Hematopoietic multipotent progenitor cell treated with erythropoietin and hydrocortisone succinate and interleukin-3 and kit ligand, for 4 days (in vitro differentiated cells): ENCODE measurements at regions not wholly inside any gene's neighbourhood (a gene's known extent, or its start where the extent isn't known, plus 50 kb on each side); places are given as distances from the start of the nearest gene placed in this dataset.

Source experiments
- DNase-seq: peaks from one replicate; pipeline ENCODE4 v3.0.0-alpha.2; 2015

DNA sequence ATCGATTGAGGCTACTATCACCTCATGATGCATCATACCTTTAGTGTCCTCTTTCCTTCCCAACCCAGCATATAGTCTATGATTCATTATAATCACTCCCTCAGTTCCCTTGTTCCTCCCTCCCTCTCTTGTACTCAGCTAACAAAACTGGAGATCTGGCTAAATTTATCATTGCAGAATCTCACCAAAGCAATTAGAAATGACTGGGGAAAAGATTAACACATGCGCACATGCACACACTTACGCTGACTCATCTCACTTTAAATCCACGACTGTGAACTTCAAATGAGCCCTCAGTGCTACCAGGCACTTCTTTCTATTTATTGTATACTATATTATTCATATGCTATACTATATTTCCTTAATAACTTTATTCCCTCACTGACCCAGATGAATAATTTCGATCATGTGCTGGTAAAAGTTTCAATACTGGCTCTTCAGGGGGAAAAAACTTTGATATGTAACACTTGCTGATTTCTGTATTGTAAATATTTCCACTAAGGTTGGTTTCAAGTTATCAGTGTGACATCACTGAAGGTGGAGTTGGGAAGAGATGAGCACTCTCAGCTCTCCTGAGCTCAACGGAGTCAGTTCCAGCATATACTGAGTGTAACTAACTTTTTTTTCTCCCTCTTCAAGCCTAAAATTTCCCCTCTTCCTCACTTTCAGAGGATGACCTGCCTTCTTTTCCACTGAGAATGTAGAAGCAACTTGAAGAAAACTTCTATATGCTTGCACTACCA, 613.7 kb upstream of the B3GALT2 start:
- DNase-seq = peak; percentile 2

DNA sequence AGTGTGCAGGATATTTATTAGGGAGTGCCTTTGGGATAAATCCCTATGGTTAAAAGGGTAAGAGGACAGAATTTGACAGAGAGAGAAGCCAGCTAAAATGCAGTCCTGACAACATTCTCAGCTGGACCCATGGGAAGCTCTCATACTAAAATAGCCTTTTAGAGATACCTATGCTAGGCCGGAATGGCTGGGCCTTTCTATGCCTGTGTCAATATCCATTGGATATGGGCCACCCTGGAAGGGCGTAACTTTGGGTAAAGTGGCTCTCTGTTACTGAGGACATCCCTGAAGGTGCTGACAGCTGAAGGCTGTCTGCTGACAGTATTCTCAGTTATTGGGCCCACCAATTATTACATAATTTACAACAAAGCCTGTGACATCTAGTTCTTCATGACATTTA, 613.0 kb upstream of the B3GALT2 start:
- DNase-seq = no peak

DNA sequence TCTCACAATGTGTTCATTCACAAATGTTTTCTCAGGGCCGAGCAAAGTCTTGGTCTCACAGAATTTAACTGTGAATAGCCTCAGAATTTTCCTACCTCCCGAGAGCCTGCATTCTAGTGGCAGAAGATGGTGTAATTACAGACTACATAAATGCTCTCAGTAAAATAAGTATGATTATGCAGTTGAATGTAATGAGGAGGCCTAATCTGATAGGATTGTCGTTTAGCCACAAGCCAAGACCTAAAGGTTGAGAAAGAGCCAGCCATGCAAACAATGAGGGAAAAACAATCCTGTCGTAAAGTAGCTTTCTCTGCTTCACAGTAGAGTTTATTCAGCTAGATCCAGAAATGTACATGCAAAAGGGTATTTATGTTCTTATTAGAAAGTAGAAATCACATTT, 607.8 kb upstream of the B3GALT2 start:
- DNase-seq = peak; percentile 20

DNA sequence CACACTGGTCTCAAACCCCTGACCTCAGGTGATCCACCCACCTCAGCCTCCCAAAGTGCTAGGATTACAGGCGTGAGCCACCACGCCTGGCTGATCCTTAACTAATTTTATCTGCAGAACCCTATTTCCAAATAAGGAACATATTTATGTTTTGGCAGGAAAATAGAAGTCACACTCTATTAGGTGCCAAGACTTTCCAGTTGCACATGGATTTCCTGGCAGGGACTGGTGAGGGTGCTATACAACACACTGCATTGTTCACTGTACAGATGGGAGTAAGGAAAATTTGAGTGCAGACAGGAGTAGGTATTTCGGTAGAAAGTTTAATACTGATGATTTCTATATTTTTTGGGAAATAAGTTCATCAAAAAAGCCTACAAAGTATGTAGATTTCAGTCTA, 605.3 kb upstream of the B3GALT2 start:
- no peak for DNase-seq

DNA sequence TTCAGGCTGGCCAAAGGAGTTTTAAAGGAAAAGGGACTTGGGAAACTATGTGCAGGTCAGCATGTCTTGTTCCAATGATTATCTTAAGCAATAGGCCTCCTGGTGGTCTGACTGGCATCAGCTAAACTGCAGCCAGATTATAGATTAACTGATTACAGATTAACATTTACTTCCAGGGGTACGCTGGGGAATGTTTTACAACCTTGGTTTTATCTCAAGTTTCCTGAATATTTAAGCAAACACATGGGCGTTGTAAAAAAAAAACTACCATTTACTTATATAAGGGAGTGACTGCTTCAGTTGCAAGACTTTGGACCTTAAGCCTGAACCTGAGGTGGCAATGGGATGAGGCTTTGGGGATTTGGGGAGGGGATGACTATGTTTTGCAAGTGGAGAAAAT, 600.6 kb upstream of the B3GALT2 start:
- no peak for DNase-seq

DNA sequence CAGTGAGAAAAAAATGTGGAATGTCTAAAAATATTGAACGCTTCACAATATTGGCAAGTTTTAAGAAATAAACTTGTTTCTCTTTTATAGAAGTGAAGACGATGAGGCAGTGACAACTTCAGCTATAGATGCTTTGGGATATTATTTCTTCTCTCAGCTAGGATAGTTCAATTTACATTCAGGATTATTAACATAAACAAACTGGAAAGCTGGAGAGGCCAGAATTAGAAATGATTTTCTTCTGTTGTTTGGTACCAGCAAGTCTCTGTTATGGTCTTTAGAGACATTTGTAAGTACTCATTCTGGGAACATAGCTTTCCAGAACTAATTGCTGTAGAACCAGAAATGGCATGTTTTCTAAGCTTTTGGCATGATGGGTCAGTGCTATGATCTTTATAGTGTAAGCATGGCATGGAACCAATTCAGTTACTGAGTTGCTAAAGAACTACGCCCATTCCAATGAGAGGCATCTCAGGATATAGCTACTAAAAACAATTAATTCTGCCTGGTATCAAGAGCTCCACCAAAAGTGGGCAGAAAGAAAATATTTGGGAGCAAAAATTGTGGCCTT, 599.5 kb upstream of the B3GALT2 start:
- DNase-seq = no peak

- DNase-seq = no peak
These were observed 588.3 kb upstream of the B3GALT2 start for GRCh38 chr1:193774536-193775323.

DNA sequence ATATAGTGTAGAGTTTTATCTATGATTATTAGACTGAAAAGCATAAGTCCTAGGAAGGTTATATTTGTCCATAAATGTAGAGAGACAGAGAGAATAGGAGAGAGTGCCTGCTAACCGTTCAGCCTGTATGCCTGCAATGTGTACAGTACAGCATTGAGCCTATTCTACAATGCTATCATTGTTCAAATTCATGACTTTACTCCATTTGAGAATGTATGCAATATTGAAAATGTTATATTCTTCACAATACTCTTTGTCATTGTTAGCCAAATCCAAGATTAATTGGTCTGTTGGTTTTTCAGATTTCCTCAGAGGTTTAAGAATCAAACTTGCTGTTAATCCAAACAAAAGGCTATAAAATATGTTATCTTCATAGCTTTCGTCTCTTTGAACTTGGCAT, 585.2 kb upstream of the B3GALT2 start:
- DNase-seq = no peak

GRCh38 chr1:193769651-193770050, 583.2 kb upstream of the B3GALT2 start:
- DNase-seq = no peak

- DNase-seq = no peak
These were observed 581.5 kb upstream of the B3GALT2 start for GRCh38 chr1:193767886-193768285.

- no peak for DNase-seq
These were observed 579.9 kb upstream of the B3GALT2 start for GRCh38 chr1:193766329-193766728.

- no peak for DNase-seq
These were observed 576.9 kb upstream of the B3GALT2 start for GRCh38 chr1:193763266-193763665.

GRCh38 chr1:193762236-193762635, 575.8 kb upstream of the B3GALT2 start:
- DNase-seq = no peak

DNA sequence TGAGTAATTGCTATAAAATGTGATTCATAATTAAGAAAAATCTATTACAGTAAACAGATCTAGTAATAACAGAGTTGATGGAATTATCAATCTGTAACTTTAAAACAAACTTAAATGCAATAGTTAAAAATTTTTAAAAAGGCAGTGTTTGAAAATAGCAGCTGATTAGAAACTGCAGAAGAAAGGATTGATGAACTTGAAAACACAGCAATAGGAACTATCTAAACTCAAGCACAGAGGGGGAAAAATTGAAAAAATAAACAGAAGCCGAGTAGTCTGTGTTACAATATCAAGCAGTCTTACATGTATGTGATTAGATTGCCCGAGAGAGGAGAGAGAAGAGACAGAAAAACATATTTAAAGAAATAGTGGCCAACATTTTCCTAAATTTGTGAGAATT, 569.0 kb upstream of the B3GALT2 start:
- no peak for DNase-seq

DNA sequence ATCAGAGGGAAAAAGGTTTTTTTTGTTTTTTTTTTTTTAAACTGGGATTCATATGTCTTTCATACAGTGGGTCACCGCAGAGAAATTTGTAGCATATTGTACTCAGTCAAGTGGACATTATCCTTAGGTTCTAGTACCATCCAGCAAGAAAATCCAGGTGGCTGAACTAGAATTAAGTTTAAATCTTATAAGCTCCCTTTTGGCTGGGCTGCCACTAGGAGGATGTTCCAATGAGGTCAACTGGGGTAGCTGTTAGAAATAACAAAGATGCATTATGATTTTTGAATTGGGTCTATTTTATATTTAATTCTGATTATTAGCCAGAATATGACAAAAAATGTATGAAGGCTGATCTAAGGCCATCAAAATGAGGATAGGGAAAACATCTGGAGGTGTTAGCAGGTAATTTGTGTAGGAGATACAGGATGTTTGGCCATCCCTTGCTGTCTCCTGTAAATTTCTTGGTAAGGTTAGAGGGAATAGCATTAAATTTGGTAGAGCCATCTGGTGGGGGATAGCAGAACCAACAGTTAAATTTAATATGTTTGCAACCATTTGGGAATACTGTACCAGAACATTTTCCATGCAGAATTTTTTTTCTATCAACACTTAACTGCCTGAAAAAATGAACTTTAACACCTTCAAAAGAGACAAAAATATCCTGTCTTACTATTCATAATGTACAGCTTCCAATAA, 568.5 kb upstream of the B3GALT2 start:
- peak; percentile 14 for DNase-seq

- DNase-seq = no peak
These were observed 567.7 kb upstream of the B3GALT2 start for GRCh38 chr1:193754151-193754550.

DNA sequence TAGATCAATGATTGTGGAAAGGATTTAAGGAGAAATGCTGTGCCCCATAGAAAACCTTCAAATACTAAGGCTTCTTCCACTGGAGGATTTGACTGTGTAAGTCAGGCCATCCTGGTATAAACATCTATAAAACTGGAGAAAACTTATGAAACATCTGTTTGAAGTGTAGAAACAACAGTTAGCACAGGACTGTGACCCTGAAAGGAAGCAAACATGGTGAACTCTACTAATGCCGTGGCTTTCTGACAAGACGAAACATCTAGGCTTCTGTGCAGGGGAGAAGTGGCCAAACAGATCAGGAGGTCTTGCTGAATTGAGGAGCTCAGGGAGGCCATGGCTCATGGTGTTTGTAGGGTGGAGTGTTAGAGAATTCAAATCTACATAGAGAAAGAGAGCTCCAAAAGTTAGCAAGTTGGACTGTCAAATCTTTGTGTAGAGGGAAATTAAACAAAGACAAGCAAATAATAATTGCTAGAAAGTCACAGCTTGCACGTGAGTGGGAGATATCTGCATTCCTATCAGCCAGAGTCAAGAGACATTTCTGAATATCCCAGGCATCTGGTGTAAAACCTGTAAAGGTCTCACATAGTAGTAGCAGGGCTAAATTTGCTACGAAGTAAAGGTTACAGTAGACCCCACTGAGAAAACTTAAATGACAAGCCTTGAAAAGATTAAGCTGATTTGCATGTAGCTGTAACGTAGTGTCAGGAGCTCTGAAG, 566.8 kb upstream of the B3GALT2 start:
- no peak for DNase-seq

GRCh38 chr1:193749868-193750267, 563.5 kb upstream of the B3GALT2 start:
- no peak for DNase-seq

- no peak for DNase-seq
These were observed 561.2 kb upstream of the B3GALT2 start for GRCh38 chr1:193747579-193747978.

DNA sequence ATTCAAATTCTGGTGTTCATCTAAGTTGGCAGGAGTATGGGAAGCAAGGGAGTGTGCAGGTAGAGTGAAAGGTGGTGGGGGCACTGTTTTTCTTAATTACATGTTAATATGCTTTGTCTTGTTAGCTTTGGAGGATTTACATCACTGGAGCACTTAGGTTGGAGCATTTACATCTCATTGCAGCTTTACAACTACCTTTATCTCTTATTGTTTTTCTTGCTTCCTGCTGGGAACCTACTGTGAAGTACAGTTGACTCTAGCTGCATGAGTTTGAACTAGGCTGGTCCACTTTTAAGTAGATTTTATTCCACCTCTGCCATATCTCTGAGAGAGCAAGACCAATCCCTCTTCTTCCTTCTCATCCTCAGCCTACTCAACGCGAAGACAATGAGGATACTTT, 554.8 kb upstream of the B3GALT2 start:
- DNase-seq = no peak

GRCh38 chr1:193740762-193741161, 554.3 kb upstream of the B3GALT2 start:
- no peak for DNase-seq

DNA sequence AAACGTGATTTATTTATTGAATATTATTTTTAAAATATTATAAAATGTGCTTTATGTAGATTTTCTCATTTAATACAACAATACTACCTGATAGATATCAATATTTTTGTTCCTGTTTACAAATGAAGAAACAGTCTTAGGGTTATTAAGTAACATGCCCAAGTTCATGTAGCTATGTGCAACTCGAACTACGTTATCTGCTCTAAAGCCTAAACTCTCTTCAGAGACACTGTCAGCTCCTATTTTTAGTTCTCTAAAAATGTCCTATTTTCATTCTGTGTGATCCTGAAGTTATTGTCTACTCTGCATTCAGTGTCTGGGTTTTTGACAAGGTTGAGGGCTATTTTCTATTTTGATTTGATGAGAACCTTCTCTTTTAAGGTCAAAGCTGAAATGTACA, 550.1 kb upstream of the B3GALT2 start:
- DNase-seq = no peak

GRCh38 chr1:193733674-193734073, 547.3 kb upstream of the B3GALT2 start:
- DNase-seq = no peak
